NCI-H1417 (cell line): ENCODE measurements at regions not wholly inside any gene's neighbourhood (a gene's known extent, or its start where the extent isn't known, plus 50 kb on each side); places are given as distances from the start of the nearest gene placed in this dataset.
A peak's percentile ranks its signal among the peaks of the same experiment; 100 is the strongest.
"Not testable (repeated sequence)": the region's sequence is repeated elsewhere in the genome, so short reads cannot be mapped to it uniquely, and the experiment has no call there.

ENCODE experiments used
- DNase-seq, 3 experiments: peaks; one replicate each; lab custom pipeline; 2025; lab: John Stamatoyannopoulos, UW

- no peak for DNase-seq
Observed at GRCh38 chr7:12884856-12885440, 197.5 kb downstream of the ARL4A start.

DNA sequence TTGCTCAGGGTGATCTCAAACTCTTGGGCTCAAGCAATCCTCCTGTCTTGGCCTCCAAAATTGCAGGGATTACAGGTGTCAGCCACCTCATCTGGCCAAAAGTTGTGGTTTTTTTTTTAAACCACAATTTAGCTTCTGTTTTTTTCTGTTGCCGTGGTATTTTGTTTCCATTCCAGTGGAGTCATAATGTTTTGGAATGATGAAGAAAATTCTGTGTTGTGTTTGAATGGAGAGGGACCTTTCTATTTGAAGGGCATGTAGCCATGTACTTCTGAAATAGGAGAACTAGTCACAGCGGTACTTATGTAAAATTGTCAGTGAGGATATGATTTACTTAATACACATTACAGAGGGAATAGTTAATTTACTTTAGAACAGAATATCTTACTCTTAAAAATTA is 201.3 kb downstream of the ARL4A start:
- no peak for DNase-seq

- no peak for DNase-seq
Observed at GRCh38 chr7:12889391-12889790, 202.0 kb downstream of the ARL4A start.

DNA sequence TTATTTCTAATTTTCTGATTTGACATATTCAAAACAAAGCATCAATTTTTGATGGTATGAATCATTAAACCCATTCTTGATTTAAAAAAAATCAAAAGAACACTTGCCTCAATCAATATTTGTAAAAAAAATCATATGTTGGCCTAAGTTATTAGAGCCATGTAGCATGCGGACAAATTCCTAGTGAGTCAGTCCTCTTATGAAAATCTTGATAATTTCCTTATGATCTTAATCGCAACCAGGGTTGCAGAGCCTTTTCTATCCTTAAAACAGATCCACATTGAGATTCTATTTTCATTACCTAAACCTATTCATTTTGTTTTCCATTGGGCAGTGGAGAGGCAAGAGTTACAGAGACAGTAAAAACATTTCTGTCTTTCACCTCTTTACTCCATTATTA is 203.2 kb downstream of the ARL4A start:
- no peak for DNase-seq

- no peak for DNase-seq
Observed at GRCh38 chr7:12893292-12893691, 205.9 kb downstream of the ARL4A start.

- no peak for DNase-seq
Observed at GRCh38 chr7:12895296-12895695, 207.9 kb downstream of the ARL4A start.

- no peak for DNase-seq
Observed at GRCh38 chr7:12896316-12896715, 208.9 kb downstream of the ARL4A start.

GRCh38 chr7:12898004-12898403 is 210.6 kb downstream of the ARL4A start:
- no peak for DNase-seq

- DNase-seq = no peak
Observed at GRCh38 chr7:12898620-12899019, 211.2 kb downstream of the ARL4A start.

DNA sequence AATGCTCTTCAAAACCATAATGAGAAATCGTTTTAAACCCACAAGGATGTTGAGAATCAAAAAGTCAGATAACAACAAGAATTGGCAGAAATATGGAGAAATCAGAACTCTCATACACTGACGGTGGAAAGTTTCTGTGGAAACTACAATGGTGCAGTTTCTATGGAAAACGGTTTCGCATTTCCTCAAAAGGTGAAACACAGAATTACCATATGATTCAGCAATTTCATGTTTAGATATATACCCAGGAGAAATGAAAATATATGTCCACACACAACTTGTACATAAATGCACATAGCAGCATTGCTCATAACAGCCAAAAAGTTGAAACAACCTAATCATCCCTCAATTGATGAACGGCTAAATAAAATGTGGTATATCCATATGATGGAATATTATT is 218.2 kb downstream of the ARL4A start:
- no peak for DNase-seq

DNA sequence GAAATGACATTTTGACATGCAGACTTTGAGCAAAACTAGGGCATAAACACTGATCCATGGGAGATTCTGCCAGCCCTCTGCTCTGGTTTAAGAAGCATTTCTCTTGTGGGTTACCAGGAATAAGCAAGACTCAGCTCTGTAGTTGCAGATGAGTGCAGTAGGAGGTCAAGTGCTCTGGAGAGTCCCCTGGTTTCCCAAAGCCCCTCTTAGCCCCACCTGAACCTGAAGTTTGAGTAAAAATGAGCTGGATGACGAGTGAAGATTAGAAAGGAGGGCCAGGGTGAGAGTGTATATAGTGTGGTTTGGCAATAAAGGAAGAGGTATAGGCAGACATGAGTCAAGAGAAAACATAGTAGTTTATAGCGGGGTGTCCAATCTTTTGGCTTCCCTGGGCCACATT is 220.3 kb downstream of the ARL4A start:
- DNase-seq = no peak

GRCh38 chr7:12909483-12909882 is 222.1 kb downstream of the ARL4A start:
- DNase-seq = no peak

DNA sequence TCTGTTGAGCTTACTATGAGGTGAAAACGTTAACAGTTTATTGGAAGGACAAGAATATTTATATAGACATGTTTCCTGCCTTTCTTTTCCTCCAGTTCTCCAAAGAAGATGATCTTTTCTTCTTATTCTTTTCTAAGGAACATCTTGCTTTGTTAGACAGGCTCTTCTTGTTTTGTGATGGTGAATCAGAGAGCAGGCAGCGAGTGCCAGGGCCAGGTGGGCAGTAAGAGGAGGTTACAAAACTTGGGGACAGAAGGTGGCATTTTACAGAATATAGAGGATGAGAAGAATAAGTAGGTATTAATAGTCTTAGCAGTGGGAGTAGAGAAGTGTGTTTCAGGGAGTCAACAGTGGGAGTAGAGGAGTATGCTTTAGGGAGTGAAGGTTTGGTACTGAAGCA is 223.6 kb downstream of the ARL4A start:
- DNase-seq = no peak

DNA sequence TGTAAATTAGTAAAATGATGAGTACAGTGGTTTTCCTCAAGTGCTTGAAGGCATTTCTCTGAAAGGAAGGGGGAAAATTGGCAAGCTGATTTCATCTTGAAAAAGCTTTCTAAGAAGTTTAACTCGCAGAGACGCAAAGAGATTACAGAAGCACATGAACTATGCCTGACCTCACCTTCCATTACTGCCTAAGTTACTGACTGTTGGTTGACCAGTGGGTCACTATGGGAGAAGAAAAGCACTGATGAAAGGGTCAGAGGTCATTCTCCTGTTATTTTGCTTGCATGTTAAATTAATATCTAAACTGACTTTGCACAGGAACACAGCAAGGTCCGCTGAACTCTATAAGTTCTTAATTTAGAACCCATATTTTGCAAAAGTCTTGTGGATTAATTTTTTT is 225.6 kb downstream of the ARL4A start:
- DNase-seq = no peak

DNA sequence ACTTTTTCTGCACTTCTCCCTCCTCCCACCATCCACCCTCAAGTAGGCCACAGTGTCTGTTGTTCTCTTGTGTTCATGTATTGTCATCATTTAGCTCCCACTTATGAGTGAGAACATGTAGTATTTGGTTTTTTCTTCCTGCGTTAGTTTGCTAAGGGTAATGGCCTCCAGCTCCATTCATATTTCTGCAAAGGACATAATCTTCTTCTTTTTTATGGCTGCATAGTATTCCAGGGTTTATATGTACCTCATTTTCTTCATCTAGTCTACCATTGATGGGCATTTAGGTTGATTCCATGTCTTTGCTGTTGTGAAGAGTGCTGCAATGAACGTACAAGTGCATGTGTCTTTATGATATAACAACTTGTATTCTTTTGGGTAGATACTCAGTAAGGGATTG is 230.4 kb downstream of the ARL4A start:
- no peak for DNase-seq

DNA sequence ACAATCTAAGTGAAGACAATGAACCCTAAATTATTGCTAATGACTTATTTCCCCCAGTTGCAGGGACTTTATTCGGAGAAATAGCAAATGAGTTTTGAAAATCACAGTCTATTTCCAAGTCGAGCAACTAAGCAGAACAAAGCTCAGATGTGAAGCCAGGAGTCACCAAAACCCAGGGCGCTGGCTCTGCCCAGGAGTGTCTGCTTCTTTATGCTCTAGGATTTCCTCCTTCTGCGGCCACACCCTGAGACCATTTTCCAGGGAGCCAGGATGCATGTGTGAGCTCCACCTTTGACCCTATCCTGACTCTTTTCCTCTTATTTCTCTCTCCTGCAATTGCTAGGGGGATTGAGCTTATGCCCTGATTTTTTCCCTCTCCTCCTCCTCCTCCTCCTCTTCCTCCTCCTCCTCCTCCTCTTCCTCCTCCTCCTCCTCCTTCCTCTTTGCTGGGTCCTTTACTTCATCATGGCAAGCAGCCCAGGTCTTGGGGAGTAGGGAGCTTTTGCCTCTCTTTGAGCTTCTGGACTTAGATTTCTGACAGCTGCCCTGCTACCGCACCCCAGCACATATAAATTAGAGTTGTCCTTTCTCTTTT is 234.4 kb downstream of the ARL4A start:
- no peak for DNase-seq

GRCh38 chr7:12923971-12924370 is 236.5 kb downstream of the ARL4A start:
- DNase-seq = no peak

DNA sequence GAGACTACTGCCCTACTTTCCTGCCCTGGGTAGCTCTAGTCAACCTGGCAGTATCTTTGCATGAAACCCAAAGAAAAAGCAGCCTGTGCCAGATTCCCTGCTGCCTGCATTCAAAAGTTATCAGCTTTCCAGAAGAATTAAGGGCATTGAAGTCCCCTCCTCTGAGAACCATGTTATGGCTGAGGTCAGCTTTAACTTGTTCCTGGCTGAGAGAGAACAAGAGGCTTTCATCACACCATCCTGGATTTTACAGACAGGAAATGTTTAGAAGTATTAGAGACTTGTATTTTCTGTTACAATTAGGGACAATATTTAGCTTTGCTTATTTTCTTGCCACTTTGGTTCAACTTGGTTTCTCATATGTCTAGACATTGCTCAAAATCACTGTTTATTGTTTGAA is 238.8 kb downstream of the ARL4A start:
- no peak for DNase-seq

- DNase-seq = peak in 2 of 3 experiments; percentile 31 to 63
Observed at GRCh38 chr7:12927635-12928434, 240.4 kb downstream of the ARL4A start.

- no peak for DNase-seq
Observed at GRCh38 chr7:12929476-12930140, 242.2 kb downstream of the ARL4A start.

- no peak for DNase-seq
Observed at GRCh38 chr7:12930534-12930933, 243.1 kb downstream of the ARL4A start.

GRCh38 chr7:12931465-12931864 is 244.0 kb downstream of the ARL4A start:
- DNase-seq = not testable (repeated sequence)

DNA sequence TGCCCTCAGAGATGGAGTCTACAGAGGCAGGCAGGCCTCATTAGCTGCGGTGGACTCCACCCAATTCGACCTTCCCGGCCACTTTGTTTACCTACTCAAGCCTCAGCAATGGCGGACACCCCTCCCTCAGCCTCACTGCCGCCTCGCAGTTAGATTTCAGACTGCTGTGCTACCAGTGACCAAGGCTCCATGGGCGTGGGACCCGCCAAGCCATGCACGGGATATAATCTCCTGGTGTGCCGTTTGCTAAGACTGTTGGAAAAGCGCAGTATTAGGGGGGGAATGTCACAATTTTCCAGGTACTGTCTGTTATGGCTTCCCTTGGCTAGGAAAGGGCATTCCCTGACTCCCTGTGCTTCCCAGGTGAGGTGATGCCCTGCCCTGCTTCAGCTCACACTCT is 252.3 kb downstream of the ARL4A start:
- no peak for DNase-seq
